Endothelial cell of hepatic sinusoid (primary cell): ENCODE measurements at regions not wholly inside any gene's neighbourhood (a gene's known extent, or its start where the extent isn't known, plus 50 kb on each side); places are given as distances from the start of the nearest gene placed in this dataset.
"Not testable (repeated sequence)": the region's sequence is repeated elsewhere in the genome, so short reads cannot be mapped to it uniquely, and the experiment has no call there.

Source experiments
- in situ Hi-C: cut with HindIII; loops from 2 replicates; pipeline ENCODE4 v1.10.0; 2017; ENCODE audit warnings: low sequenced_read_pairs

- in situ Hi-C loops, result no loop called here
Observed at GRCh38 chr5:40233268-40233667, 446.4 kb upstream of the PTGER4 start.

GRCh38 chr5:40227931-40228330 lies 451.8 kb upstream of the PTGER4 start:
- in situ Hi-C loops, result no loop called here

- in situ Hi-C loops, result no loop called here
Observed at GRCh38 chr5:40227366-40227765, 452.3 kb upstream of the PTGER4 start.

DNA sequence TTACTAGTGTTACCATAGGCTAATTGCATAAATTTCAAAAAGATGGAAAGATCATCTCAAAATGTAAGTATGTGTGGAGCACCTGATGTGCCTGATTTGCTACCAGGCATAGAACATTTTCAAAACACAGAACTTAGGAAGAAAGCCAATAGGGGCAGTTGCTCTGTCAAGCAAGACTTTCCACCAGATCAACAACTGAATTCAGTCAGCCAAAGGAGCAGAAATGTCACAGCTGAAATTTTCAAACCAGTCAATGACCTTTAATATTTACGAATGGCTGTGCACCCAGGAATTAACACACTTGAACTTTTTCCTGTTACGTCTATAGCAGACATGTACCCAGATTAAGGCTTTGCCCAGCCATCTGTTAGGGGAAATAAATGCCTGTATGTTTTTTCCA lies 452.8 kb upstream of the PTGER4 start:
- in situ Hi-C loops, result no loop called here

GRCh38 chr5:40225147-40225546 lies 454.6 kb upstream of the PTGER4 start:
- in situ Hi-C loops, result not testable (repeated sequence)

- in situ Hi-C loops, result no loop called here
Observed at GRCh38 chr5:40224421-40224820, 455.3 kb upstream of the PTGER4 start.

GRCh38 chr5:40223884-40224402 lies 455.8 kb upstream of the PTGER4 start:
- in situ Hi-C loops, result no loop called here

GRCh38 chr5:40221796-40222195 lies 457.9 kb upstream of the PTGER4 start:
- in situ Hi-C loops, result no loop called here

DNA sequence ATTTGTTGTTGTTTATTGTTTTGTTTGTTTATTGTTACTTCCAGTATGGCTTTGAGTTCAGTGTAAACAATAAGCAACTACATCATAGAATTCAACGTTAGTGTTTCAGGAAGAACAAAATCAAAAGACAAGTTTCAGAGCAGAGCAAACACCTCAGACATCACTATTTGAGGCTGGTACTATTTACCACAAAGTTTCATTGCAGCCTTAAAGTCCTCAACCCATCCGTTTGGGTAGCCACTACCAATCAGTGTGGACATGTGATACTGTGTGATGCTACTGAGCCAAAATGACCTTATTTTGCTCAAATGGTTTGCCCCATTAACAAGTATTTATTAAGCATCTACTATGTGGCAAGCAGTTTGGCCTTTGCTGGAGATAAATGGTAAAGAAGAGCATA lies 458.5 kb upstream of the PTGER4 start:
- in situ Hi-C loops, result no loop called here

DNA sequence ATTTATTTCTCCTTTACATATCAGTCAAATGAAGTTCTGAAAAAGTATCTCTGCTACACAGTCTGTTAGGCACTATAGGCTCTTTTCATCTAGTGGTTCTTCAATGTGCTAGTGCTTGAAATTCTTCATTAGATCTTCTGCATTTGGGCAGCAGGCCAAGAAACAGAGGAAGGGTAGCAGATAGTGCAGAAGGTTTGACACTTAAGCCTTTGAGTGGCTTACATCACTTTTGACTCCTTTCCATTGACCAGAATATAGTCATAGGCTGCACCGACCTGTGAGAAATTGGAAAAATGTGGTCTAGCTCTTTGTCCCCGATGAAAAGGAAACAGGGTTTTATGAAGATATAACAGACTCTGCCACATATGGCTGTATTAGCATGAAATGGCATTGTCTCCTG lies 459.5 kb upstream of the PTGER4 start:
- in situ Hi-C loops, result no loop called here

DNA sequence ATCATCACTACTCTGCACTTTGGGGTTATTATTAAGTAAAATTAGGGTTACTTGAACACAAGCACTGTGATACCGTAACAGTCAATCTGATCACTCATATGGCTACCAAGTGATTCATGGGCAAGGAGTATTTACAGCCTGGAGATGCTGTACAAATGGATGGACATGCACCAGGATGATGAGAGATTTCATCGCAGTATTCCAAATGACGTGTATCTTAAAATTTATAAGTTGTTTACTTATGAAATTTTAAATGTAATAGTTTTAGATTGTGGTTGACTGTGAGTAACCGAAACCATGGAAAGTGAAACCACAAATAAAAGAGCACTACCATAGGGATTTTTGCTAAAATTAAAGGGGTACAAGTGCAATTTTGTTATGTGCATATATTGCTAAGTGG lies 462.2 kb upstream of the PTGER4 start:
- in situ Hi-C loops, result no loop called here

GRCh38 chr5:40210694-40211093 lies 469.0 kb upstream of the PTGER4 start:
- in situ Hi-C loops, result loop anchor here (5.0 kb wide), 1 partner anchor 58 kb away; no protein-coding TSS in a partner anchor

DNA sequence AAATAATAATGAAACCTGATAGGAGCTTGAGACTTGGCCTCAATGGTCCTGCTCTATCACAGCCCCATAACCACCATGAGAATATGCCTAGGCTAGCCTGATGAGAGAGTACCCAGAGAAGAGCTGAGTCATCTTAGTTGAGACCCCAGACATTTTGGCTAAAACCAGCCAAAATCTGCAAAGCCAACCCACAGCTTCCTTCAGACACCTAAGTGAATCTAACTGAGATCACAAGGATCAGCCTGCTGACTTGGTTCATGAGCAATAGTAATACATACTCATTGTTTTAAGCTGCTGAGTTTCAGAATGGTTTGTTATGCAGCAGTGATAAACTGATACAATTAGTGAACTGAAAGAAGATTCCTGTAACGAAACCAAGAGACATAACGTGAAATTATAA lies 473.7 kb upstream of the PTGER4 start:
- in situ Hi-C loops, result no loop called here

DNA sequence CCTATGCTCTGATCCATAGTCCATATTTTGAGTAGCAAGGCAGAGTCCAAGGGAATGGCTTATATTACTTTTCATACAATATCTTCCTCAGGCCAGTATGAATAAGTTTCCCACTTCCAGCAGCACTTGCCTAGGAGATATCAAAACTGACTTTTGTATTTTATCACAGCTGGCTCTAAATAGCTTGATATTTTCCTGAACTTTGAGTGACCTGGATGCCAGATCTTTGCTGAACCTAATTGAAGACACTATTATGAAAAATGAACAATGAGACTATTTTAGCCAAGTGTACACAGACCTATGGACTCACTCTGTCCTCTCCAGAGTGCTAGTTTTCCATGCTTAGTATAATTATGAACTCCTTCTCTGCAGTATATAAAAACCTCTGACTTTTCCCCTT lies 475.6 kb upstream of the PTGER4 start:
- in situ Hi-C loops, result no loop called here

DNA sequence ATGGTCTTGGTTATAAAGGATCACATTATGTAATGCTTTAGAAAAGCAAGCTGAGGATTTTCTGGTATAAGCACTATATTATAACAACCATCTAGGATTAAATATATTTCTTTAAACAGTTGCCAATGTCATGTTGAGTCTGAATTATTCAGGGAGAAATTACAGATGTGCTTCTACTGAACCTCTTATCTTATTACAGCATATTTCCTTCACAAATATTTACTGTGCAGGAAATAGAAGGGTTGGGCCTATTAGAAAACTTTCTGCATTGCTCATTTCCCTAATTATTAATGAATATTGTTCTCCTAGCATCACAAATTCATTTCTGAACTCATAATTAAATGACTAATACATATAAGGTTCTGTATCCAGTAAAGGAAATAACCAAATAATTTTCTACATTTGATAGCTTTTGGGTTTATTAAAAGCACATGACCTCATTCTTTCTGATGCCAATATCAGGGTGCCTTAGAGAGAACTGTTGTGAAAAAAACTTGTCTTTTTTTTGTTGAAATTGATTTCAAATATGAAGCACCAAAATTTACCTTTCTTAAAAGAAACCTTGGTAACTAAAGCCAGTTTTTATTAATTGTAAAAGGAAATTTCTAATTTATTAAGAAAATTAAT lies 476.8 kb upstream of the PTGER4 start:
- in situ Hi-C loops, result no loop called here

DNA sequence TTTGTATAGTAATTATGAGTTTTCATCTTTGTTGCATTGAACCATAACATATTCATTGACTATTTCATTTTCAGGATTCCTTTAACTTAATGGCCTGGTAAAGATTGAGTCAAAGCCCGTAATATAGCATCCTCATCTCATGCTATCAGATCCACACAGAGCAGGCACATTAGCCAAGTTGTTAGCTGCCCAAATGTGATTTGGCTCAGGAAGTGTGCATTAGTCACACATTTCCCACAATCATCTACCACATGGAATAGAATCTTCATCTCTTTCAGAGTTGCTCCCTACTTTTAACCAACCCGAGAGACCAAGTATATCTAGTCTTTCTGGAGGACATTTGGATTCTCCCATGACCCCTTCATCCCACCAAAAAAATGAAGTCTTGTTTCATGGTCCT lies 481.0 kb upstream of the PTGER4 start:
- in situ Hi-C loops, result no loop called here

GRCh38 chr5:40195574-40195973 lies 484.1 kb upstream of the PTGER4 start:
- in situ Hi-C loops, result not testable (repeated sequence)

GRCh38 chr5:40191150-40191549 lies 488.6 kb upstream of the PTGER4 start:
- in situ Hi-C loops, result no loop called here

- in situ Hi-C loops, result no loop called here
Observed at GRCh38 chr5:40172721-40173120, 507.0 kb upstream of the PTGER4 start.

DNA sequence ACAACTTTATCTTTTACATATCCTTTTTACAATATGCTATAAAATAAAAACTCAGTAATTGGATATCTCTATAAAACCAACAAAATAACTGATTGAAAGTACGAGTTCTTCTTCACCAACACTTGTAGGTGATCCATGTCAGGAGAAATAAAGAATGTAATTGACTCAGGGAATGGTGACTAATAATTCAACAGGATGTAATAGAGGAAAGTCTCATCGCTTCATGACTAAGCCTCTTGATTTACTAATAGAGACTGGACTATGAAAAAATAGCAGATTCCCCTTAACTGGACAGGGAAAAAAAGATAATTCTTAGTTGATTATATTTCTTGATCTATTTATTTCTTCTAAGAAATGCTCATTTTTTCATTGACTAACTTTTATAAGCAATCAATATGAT lies 507.7 kb upstream of the PTGER4 start:
- in situ Hi-C loops, result no loop called here

DNA sequence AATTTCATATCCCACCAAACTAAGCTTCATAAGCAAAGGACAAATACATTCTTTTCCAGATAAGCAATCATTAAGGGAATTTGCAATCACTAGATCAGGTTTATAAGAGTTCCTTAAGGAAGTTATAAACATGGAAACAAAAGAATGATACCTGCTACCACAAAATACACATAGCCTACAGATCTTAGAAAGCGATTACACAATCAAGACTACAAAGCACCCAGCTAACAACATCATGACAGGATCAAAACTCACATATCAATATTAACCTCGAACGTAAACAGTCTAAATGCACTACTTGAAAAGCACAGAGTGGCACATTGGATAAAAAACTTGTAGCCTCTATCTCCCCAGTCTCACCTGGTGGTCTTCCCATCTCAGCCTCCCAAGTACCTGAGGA lies 512.4 kb upstream of the PTGER4 start:
- in situ Hi-C loops, result no loop called here

DNA sequence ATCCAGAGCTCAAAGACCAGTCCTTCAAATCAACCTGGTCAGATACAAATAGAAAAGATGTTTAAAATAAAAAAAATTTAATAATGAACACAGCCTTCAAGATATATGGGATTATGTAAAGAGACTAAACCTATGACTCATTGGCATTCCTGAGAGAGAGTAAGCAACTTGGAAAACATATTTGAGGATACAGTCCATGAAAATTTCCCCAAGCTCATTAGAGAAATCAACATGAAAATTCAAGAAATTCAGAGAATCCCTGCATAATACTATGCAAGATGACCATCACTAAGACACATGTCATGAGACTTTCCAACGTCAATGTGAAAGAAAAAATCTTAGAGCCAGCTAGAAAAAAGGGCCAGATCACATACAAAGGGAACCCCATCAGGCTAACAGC lies 512.9 kb upstream of the PTGER4 start:
- in situ Hi-C loops, result no loop called here
